ENCODE measurements at regions not wholly inside any gene's neighbourhood (a gene's known extent, or its start where the extent isn't known, plus 50 kb on each side); places are given as distances from the start of the nearest gene placed in this dataset.
A peak's percentile ranks its signal among the peaks of the same experiment; 100 is the strongest.
"Not testable (repeated sequence)": the region's sequence is repeated elsewhere in the genome, so short reads cannot be mapped to it uniquely, and the experiment has no call there.

DNA sequence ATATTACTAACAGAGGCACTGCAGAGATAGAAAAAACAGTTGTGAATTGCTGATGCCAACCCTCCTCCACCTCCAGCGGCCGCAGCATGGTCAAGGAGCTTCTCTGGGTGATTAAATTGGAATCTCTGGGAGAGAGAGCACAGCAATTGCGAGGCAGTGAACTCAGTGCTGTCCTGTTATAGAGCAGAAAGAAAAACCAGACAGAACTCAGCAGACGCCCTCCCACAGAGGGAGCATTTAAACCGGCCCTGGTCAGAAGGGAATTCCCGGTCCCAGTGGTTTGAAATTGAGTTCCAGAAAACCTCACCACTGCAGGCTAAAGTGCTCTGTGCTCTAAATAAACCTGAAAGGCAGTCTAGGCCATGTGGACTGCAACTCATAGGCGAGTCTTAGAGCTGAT, 175.4 kb downstream of the SQOR start:
- DNase-seq (ENCODE audit: low read depth): peak; percentile 51

DNA sequence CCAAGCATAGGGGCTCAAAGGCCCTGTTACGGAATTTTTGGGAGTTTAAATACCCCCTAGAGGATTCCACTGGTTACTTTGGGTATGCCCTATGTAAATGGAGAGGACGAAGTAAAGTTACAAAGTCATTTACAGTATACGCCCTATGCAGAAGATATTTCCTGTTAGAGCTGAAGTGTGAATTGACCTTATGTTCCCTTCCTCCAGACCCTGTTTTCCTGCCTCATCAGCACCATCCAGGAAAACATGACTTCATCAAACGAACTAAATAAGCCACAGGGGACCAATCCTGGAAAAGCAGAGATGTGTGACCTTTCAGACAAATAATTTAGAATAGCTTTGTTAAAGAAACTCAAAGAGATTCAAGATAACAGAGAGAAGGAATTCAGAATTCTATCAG, 177.4 kb downstream of the SQOR start:
- no peak for DNase-seq (ENCODE audit: low read depth)

DNA sequence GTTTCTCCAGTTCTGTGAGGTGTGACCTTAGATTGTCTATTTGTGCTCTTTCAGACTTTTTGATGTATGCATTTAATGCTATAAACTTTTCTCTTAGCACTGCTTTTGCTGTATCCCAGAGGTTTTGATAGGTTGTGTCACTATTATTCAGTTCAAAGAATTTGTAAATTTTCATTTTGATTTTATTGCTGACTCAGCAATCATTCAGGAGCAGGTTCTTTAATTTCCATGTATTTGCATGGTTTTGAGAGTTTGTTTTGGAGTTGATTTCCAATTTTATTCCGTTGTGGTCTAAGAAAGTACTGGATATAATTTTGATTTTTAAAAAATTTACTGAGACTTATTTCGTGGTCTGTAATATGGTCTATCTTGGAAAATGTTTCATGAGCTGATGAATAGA, 182.7 kb downstream of the SQOR start:
- not testable (repeated sequence) for DNase-seq (ENCODE audit: low read depth)

DNA sequence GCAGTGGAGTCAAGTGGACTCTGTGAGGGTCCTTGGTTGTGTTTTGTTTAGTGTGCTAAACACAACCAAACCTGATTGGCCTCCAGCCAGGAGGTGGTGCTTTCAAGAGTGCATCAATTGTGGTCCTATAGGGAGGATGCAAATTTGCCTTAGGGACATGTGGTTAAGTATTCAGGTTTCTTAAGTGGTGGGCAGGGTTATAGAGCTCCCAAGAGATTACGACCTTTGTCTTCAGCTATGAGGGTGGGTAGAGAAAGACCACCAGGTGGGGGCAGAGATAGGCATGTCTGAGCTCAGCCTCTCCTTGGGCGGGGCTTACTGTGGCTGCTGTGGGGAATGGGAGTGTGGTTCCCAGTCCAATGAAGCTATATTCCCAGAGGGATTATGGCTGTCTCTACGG, 186.6 kb downstream of the SQOR start:
- no peak for DNase-seq (ENCODE audit: low read depth)

DNA sequence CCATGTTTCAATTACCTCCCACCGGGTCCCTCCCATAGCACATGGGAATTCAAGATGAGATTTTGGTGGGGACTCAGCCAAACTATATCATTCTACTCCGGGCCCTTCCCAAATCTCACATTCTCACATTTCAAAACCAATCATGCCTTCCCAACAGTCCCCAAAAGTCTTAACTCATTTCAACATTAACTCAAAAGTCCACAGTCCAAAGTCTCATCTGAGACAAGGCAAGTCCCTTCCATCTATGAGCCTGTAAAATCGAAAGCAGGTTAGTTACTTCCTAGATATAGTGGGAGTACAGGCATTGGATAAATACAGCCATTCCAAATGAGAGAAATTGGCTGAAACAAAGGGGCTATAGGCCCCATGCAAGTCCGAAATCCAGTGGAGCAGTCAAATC, 188.1 kb downstream of the SQOR start:
- not testable (repeated sequence) for DNase-seq (ENCODE audit: low read depth)

DNA sequence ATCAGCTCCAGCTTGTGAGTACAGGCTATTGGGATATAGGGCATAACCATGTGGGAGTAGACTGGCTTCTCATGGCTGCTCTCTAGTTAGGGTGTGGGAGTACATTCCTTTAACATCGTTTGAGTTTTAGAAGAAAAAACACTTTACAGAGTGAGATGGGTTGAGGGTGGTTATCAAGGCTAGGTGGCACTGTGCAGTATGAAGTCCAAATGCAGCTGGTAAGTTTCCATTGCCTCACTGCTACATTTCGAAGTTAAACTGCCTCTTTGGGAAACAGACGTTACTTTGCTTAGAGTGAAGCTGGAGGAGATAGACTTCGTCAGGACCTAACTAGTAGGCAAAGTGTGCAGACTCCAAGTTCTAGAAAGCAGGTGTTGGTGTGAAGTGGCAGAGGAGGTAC, 192.4 kb downstream of the SQOR start:
- peak; percentile 16 for DNase-seq (ENCODE audit: low read depth)

DNA sequence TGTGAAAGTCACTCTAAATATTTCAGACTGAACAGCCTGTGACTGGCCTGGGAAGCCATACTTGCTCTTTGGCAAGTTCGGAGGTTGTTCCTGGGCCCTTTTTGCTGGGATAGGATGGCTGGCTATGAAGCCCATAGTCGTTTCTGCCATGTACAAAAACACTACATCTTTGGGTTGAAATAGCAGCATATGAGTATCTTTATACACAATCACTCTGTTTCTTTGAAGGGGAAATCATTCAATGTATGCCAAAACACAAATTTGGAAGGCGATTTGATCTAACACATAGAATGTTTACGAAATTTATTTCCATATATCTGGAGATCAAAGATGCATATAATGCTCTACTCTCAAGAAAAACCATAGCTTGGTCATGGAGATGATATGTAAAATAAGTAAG, 192.9 kb downstream of the SQOR start:
- DNase-seq (ENCODE audit: low read depth): no peak

DNA sequence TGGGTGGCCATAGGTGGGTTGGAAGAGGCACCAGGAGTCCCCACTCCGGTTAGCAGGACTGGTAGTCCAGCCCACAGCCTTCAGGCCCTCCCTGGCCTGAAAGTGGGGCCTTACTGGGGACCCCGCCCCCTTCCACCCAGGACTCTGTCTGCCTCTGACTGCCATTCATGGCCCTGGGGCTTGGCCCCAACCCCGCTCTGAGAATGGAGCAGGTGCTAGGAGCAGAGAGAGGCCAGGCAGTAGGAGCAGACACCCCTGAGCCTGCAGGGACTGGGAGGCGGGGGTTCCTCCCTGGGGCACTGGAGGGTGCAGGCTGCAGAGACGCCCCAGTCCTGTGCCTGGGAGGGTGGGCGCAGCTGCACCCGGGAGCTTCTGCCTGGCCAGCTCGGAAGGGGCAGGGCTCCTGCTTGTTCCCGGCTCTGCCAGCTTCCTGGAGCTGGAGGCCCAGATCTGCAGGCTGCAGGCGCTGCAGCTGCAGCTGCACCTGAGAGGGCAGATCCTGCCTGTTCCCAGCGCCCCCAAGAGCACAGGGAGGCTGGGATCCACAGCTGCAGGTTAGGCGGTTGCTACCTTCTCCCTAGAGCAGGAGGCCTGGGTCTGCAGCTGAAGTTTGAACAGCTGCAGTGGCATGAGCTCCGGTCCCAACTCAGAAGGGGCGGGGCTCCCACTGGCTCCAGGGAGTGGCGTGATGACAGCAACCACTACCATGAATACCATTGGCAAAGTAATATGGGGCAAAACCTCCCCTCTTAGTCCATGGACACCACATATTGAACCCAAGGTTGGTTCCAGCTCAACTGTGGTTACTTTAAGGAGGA, 194.7 kb downstream of the SQOR start:
- DNase-seq (ENCODE audit: low read depth): no peak

DNA sequence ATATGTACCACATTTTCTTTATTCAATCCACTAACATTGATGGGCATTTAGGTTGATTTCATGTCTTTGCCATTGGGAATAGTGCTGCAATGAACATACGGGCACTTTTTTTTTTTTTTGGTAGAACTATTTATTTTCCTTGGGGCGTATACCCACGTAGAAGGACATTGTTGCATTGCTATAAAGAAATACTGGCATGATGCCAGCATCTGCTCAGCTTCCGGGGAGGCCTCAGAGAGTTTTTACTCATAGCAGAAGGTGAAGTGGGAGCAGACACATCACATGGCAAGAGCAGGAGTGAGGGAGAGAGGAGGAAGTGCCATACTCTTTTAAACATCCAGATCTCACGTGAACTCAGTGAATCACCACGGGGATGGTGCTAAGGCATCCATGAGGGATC, 197.0 kb downstream of the SQOR start:
- DNase-seq (ENCODE audit: low read depth): no peak

DNA sequence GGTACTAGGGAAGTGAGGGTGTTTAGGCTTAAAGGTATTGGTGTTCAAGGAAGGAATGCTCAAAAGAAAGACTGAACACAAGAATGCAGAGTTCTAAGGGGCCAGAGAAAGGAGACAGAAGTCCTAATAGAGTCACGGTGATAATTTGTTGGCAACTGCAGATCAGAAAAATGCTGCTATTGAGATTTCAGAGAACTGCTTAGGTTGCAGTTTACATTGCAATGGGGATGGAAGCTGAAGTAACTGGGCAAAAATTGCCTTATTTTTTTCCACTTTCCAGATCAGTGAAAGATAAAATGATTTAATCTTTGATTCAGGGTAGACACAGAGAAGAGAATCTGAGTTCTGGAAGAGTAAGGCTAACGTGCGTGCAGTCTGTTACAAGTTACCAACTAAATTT, 199.8 kb downstream of the SQOR start:
- no peak for DNase-seq (ENCODE audit: low read depth)

DNA sequence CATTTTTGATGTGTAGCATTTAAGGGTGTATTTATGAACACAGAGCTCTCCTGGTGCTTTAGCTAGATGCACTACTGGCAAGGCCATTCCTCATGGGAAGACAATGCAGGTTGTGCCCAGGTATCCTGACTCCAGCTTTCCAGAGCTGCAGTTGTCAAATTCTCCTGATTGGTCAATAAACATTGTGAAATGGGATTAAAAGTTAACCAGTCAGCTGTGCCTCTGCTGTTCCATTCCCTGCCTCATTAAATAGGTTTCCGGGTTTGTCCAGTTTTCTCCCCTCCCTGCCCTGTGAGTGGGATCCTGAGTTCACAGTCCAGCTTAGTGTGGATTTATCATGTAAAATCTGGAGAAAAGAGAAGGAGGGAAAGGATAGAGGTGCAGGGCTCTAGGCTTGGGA, 207.3 kb downstream of the SQOR start:
- peak; percentile 90 for DNase-seq (ENCODE audit: low read depth)

DNA sequence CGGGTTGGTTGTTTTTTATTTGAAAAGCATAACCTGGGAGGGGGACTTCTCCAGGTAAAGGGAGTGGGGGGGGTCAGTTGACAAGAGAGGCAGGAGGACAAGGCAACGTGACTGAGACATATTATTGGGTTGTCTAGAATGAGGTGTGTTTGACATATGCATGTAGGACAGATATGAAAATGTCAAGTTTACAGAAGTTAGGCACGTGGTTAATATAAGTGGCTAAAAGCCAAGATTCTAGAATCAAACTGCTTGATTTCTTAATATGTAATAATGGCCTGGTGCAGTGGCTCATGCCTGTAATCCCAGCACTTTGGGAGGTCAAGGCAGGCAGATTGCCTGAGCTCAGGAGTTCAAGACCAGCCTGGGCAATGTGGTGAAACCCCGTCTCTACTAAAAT, 212.8 kb downstream of the SQOR start:
- no peak for DNase-seq (ENCODE audit: low read depth)

DNA sequence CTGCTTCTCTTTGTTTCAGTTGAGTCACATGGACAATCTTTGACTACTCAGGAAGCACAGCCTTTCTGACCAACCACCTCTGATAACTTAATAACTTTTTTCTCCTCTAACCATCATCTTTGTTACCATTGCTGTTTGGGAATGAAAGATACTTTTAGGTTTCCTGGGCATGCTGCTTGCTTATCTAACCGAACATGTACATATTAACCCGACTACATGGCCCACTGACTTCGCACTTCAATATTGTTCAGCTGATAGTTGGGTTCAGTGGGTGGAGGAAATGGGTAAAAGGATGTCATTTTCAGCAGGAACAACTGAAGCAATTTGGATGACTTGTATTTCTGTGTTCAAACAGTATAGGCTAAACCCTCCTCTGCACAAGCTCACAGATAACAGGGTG, 214.3 kb downstream of the SQOR start:
- peak; percentile 89 for DNase-seq (ENCODE audit: low read depth)

DNA sequence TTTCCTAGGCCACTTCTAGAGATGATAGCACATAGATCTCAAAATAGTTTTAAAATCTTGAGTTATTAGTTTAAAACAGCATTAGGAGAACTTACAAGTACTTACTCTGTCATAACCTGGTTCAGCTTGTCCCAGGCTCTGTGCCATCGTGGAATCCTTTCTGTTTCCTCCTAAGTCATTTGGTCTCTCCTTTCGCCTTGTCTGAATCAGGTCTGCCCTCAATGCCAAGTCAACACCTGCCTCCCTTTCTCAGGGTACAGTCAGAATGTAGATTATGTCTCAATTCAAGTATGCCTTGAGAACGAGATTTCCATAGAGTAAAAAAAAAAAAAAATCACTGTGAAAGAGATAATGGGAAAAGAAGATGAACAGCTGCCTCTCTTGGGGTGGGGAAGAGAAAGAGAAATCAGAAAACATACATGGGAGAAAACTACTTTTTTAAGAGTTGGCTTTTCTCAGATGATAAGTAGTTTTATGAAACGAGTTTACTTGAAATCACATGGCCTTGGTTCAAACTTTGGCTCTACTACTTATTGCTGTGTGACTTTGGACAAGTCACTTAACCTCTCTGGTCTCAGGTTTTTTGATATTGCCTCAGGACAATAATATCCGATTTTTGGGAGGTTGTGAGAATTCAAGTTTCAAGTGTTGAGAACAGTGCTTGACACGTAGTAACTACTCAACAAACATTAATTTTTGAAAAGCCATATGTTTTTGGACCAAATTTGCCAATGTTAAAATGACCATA, 219.8 kb downstream of the SQOR start:
- DNase-seq (ENCODE audit: low read depth): no peak

DNA sequence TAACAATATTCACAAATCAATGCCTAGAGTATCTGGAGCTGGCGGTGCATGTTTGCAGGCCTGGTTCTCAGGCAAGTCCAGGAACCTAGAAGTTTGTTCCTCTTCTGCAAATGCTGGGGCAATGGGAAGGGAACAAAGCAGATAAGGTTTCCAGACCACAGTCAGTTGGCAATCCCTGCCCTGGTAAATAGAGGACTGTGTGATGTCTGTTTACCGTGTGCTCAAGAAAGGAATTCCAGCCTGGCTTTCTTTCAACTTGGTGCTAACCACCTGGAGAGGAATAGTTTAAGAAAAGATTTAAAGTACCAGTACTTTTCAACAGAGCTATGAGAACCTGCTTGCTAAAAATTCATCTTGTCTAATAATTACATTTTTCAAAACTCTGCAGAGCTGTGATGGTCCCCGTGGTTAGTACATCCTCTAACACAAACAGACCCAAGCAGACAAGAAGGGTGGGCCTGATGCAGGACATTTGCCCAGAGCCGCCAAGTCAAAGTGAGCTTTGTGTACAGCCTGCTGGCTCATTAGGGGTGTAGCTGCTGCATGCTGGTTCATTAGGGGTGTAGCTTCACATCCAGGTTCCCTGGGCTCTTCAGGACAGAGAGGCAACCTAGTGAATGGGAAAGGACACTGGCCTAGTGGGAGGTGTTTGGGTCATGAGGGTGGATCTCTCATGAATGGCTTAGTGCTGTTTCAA, 220.5 kb downstream of the SQOR start:
- DNase-seq (ENCODE audit: low read depth): peak; percentile 67

DNA sequence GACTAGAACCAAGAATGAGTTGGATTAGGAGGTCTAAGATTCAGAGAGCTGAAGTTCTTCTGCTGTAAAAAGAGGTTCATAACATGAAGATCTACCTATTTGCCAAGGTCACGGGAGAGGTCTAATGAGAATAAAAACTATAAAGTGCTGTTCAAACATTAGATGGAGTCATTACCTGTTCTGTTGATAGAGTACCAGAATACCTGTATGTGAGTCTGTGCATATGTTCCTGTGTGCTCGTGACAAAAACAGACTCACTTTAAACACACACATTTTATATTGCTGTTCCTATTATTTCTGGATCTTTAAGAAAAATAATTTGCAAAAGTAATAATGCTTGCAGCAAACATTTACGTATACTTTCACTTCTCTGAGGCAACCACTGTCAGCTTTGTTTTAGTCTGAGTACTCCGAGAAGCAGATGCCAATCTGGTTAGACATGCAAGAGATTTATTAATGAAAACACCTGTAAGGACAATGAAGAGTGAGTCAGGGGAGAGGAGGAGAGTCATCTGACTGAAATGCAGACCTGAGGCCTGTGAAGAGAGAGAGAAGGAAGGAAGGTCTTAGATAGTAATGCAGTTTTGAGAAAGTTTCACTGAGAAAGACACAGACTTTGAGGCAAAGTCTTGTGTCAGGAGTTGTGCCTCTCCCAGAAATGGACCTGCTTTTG, 221.2 kb downstream of the SQOR start:
- peak; percentile 93 for DNase-seq (ENCODE audit: low read depth)

DNA sequence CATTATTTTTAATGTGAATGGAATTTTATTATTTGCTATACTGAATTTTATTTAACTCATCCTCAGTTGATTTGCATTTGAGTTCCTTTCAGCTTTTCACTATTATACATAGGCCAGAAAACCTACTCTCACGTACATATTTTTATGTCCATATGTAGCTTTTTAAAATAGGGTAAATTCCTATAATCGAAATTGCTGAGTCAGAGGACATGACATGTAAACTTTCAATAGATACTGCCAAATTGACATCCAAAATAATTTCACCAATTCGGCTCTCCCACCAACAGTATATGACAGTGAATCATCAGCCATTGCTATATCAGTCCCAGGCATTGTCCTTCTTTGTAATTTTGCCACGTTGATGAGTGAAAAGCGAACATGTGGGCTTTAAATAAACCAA, 222.5 kb downstream of the SQOR start:
- no peak for DNase-seq (ENCODE audit: low read depth)

DNA sequence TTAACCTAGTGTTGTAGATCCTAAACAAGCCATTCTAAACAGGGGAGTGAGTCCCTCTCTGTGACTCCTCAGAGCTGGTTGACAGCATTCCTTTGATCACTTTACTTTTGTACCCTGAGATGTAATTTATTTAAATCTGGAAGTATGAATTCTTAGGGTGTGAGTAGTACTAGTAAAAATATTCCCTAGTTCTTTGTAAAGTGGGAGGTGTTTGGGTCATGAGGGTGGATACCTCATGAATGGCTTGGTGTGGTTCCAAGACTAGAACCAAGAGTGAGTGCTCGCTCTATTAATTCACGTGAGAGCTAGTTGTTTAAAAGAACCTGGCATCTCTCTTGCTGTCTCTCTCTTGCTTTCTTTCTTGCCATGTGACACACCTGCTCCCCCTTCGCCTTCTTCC, 223.7 kb downstream of the SQOR start:
- DNase-seq (ENCODE audit: low read depth): no peak

DNA sequence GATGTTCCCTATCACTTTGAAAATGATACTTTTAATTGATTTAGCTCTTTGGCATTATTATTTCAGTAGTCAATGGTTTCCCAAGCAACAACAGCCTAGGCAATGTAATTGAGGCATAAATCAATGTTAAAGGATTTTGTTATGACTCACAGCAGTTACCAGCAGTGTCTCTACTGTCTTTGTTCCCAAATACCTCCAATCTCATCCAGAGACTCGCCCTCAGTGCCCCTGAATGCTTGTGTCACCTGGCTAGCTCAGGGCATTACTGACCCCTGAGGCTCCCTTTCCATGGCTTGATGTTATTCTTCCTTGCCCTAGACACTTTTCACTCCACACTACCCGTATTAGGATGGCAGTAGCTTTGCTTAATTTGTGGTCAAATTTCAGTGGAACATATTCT, 227.2 kb downstream of the SQOR start:
- DNase-seq (ENCODE audit: low read depth): no peak

DNA sequence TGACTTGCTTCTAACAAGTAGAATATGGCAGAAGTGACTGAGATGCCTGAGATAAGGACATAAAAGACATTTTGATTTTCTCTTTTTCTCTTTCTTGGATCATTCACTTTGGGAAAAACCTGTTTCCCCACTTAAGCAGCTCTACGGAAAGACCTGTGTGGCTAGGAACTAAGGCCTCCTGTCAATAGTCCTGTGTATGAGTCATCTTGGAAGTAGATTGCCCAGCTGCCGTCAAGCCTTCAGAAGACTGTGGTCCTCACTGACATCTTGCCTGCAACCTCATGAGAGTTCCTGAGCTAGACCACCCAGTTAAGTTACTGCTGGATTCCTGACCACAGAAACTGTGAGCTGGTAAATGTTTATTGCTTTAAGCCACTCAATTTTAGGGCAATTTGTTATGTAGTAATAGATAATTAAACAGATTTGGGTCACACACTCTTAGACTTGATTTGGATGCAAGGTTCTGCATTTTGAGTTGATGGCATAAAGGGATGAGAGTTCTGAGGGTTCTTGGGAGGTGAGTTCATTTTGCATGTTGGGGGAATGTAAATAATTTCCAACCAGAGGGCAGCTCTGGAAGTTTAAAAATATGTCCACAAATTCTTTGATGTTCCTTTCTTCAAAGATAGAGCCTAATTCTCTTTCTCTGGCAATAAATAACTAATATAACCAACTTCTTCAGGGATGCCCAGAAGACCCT, 229.2 kb downstream of the SQOR start:
- DNase-seq (ENCODE audit: low read depth): no peak

DNA sequence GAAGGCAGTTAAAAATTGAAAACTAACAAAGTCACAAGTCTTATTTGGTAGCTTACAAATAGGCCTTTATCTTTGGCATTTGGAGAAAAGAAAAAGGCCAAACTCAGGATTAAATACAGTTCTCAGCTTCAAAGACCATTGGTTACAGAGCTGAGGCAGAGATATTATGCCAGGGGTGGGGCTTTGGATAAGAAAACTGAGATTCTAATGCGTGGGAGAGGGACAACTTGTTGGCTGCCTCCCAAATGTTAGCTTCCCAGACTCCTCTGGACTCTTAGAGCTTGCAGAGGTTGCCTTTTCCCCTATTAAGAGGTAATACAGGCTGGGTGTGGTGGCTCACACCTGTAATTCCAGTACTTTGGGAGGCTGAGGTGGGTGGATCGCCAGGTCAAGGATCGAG, 231.8 kb downstream of the SQOR start:
- no peak for DNase-seq (ENCODE audit: low read depth)

DNA sequence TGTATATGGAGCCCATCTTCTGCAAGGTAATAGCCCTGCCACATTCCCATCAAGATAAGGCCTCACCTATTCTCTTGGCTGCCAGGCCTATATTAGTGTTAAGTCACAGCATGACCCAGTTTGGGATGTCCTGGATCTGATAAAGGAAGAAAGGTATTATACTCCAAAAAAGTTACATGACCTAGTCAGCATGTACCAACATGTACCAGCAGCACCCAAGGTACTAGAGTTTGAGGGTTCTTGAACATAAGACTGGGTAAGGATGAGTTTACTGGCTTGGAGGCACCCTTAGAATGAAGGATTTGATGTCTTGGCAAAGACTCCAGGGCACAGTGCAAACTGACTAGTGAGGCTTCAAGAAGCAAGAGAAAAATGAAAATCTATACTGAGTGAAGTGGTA, 232.5 kb downstream of the SQOR start:
- no peak for DNase-seq (ENCODE audit: low read depth)

Measured in renal cortical epithelial cell (primary cell).